ENCODE measurements at regions not wholly inside any gene's neighbourhood (a gene's known extent, or its start where the extent isn't known, plus 50 kb on each side); places are given as distances from the start of the nearest gene placed in this dataset.

GRCh38 chr6:110033101-110033500, 55.0 kb downstream of the GPR6 start:
- H3K36me3 ChIP-seq (ENCODE audit: control insufficient read depth in 2 of 2, extremely low read depth in 1 of 2, insufficient read depth in 2 of 2, low read length in 2 of 2), result no peaks in the 10 kb centered on the region
- H3K9me1 ChIP-seq (ENCODE audit: control insufficient read depth, extremely low read depth, insufficient read depth, low read length), result no peaks in the 10 kb centered on the region
- no peak for FAIRE-seq
- H3K9me3 ChIP-seq (ENCODE audit: control insufficient read depth, low read depth, low read length), result no peaks in the 10 kb centered on the region
- H3K27ac ChIP-seq (ENCODE audit: control insufficient read depth, insufficient read depth, low read length), result no peak overlapping the region
- no peaks in the 10 kb centered on the region for H3K79me2 ChIP-seq (ENCODE audit: control insufficient read depth, insufficient read depth, low read length)
- H3K4me1 ChIP-seq (ENCODE audit: control insufficient read depth, extremely low read depth, insufficient read depth, low read length), result no peaks in the 10 kb centered on the region
- no peaks in the 10 kb centered on the region for H4K20me1 ChIP-seq (ENCODE audit: control insufficient read depth, extremely low read depth, insufficient read depth, low read length)
- dilution Hi-C loops (cut with MboI; ENCODE audit: extremely low pct_ligation_motif_present, low sequenced_read_pairs), result no loop called here
- no peak for TF ChIP-seq EZH2 (IDR thresholded peaks at IDR 0.05; ENCODE audit: low read length)
- TF ChIP-seq CTCF (optimal IDR thresholded peaks at IDR 0.05 in 1 of 3, IDR thresholded peaks at IDR 0.05 in 1 of 3, conservative IDR thresholded peaks at IDR 0.05 in 1 of 3; ENCODE audit: extremely low read depth in 1 of 3, insufficient read depth in 2 of 3, low read length in 3 of 3), result no peak
- no peaks in the 10 kb centered on the region for H3K27me3 ChIP-seq (ENCODE audit: control insufficient read depth, extremely low read depth, insufficient read depth, low read length)
- no peak for DNase-seq (ENCODE audit: low read depth, low spot score)
- no peak overlapping the region for H3K9ac ChIP-seq (ENCODE audit: control insufficient read depth, extremely low read depth, insufficient read depth, low read length)
- H2AFZ ChIP-seq (ENCODE audit: control insufficient read depth, low read length), result no peak overlapping the region
- H3K4me2 ChIP-seq (ENCODE audit: control insufficient read depth, extremely low read depth, insufficient read depth, low read depth, low read length), result no peak overlapping the region
- H3K4me3 ChIP-seq (ENCODE audit: control insufficient read depth in 2 of 3, extremely low read depth in 1 of 3, insufficient read depth in 2 of 3, low read depth in 1 of 3, low read length in 3 of 3), result no peak overlapping the region

- H3K27ac ChIP-seq (ENCODE audit: control insufficient read depth, insufficient read depth, low read length), result no peak overlapping the region
- H2AFZ ChIP-seq (ENCODE audit: control insufficient read depth, low read length), result no peak overlapping the region
- H3K79me2 ChIP-seq (ENCODE audit: control insufficient read depth, insufficient read depth, low read length), result no peaks in the 10 kb centered on the region
- no peaks in the 10 kb centered on the region for H4K20me1 ChIP-seq (ENCODE audit: control insufficient read depth, extremely low read depth, insufficient read depth, low read length)
- TF ChIP-seq EZH2 (IDR thresholded peaks at IDR 0.05; ENCODE audit: low read length) (no peak), CTCF (optimal IDR thresholded peaks at IDR 0.05 in 1 of 3, IDR thresholded peaks at IDR 0.05 in 1 of 3, conservative IDR thresholded peaks at IDR 0.05 in 1 of 3; ENCODE audit: extremely low read depth in 1 of 3, insufficient read depth in 2 of 3, low read length in 3 of 3) (no peak)
- no peak overlapping the region for H3K4me3 ChIP-seq (ENCODE audit: control insufficient read depth in 2 of 3, extremely low read depth in 1 of 3, insufficient read depth in 2 of 3, low read depth in 1 of 3, low read length in 3 of 3)
- FAIRE-seq (no peak), DNase-seq (ENCODE audit: low read depth, low spot score) (no peak)
- no peak overlapping the region for H3K4me2 ChIP-seq (ENCODE audit: control insufficient read depth, extremely low read depth, insufficient read depth, low read depth, low read length)
- H3K9me3 ChIP-seq (ENCODE audit: control insufficient read depth, low read depth, low read length), result no peaks in the 10 kb centered on the region
- no peaks in the 10 kb centered on the region for H3K4me1 ChIP-seq (ENCODE audit: control insufficient read depth, extremely low read depth, insufficient read depth, low read length)
- no peaks in the 10 kb centered on the region for H3K36me3 ChIP-seq (ENCODE audit: control insufficient read depth in 2 of 2, extremely low read depth in 1 of 2, insufficient read depth in 2 of 2, low read length in 2 of 2)
- no peaks in the 10 kb centered on the region for H3K9me1 ChIP-seq (ENCODE audit: control insufficient read depth, extremely low read depth, insufficient read depth, low read length)
- dilution Hi-C loops (cut with MboI; ENCODE audit: extremely low pct_ligation_motif_present, low sequenced_read_pairs), result no loop called here
- no peak overlapping the region for H3K9ac ChIP-seq (ENCODE audit: control insufficient read depth, extremely low read depth, insufficient read depth, low read length)
- no peaks in the 10 kb centered on the region for H3K27me3 ChIP-seq (ENCODE audit: control insufficient read depth, extremely low read depth, insufficient read depth, low read length)
Observed at GRCh38 chr6:110033749-110034666, 55.9 kb downstream of the GPR6 start.

All from keratinocyte (primary cell).